ENCODE measurements at regions not wholly inside any gene's neighbourhood (a gene's known extent, or its start where the extent isn't known, plus 50 kb on each side); places are given as distances from the start of the nearest gene placed in this dataset.

DNA sequence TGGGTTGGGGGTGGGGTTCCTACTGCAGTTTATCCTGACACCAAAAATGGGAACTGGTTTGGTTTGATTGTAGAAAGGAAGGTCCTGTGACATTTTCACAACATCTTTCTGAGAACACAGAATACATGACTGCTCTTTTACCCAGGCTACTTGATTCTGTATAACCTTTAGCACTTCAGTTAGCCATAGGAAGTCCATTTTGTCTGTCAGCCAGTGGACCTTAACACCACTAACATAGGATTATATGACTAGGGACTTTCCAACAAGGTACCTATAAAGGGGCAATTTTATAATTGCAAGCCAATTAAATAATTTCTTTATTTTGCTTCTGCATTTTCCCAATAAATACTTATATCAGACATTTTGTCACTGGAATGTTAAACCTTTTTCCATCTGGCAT, 489.2 kb upstream of the MIS18BP1 start:
- no peak overlapping the region for H3K4me3 ChIP-seq
- no peak for DNase-seq (ENCODE audit: low spot score in 2 of 2)
- no peaks in the 10 kb centered on the region for H3K4me1 ChIP-seq
- H3K27ac ChIP-seq = no peak overlapping the region
- no peaks in the 10 kb centered on the region for H3K9me3 ChIP-seq
- H3K36me3 ChIP-seq = no peaks in the 10 kb centered on the region
- H3K27me3 ChIP-seq = no peaks in the 10 kb centered on the region
- intact Hi-C loops (cut with DNase I) = no loop called here
- TF ChIP-seq, protein P1, sequence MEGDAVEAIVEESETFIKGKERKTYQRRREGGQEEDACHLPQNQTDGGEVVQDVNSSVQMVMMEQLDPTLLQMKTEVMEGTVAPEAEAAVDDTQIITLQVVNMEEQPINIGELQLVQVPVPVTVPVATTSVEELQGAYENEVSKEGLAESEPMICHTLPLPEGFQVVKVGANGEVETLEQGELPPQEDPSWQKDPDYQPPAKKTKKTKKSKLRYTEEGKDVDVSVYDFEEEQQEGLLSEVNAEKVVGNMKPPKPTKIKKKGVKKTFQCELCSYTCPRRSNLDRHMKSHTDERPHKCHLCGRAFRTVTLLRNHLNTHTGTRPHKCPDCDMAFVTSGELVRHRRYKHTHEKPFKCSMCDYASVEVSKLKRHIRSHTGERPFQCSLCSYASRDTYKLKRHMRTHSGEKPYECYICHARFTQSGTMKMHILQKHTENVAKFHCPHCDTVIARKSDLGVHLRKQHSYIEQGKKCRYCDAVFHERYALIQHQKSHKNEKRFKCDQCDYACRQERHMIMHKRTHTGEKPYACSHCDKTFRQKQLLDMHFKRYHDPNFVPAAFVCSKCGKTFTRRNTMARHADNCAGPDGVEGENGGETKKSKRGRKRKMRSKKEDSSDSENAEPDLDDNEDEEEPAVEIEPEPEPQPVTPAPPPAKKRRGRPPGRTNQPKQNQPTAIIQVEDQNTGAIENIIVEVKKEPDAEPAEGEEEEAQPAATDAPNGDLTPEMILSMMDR (IDR thresholded peaks at IDR 0.05) = no peak

DNA sequence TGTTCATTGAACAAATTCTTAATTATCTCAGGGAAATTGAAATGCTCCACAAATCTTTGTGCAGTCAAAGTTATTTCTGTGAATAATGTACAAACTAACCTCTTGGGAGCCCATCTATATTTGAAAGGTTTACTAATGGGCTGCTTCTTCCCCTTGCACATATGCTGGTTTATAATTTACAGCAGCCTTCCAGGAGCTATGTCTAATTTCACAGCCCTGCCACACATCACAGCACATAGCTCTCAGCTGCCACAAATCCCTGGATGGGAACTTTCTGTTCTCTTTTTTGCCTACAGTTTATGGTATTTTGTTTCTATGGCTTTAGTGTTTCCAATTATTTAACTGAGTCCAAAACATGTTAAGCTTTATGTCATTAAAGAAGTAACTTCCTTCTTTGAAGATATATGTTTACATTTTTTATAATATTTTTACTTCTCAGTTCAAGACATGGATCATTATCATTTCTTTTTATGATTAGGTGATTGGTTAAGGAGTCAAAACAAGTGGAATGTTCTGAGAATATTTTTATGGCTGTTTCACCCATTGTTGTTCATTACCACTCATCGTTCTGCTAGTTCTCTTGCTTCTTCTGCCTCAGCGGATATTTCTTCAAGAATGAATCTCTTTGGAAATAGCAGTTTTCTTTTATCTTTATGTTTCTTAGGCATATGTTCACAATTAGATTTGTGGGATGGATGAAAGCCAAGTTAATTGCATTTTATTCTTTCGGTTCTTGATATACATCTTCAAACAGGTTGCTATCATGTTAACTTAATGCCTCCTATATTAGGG, 475.6 kb upstream of the MIS18BP1 start:
- TF ChIP-seq, protein P1 (IDR thresholded peaks at IDR 0.05) = no peak
- no peak for DNase-seq (ENCODE audit: low spot score in 2 of 2)
- H3K4me1 ChIP-seq = no peaks in the 10 kb centered on the region
- no peak overlapping the region for H3K27ac ChIP-seq
- H3K36me3 ChIP-seq = no peaks in the 10 kb centered on the region
- intact Hi-C loops (cut with DNase I) = no loop called here
- H3K9me3 ChIP-seq = no peaks in the 10 kb centered on the region
- H3K27me3 ChIP-seq = no peaks in the 10 kb centered on the region
- H3K4me3 ChIP-seq = no peak overlapping the region

DNA sequence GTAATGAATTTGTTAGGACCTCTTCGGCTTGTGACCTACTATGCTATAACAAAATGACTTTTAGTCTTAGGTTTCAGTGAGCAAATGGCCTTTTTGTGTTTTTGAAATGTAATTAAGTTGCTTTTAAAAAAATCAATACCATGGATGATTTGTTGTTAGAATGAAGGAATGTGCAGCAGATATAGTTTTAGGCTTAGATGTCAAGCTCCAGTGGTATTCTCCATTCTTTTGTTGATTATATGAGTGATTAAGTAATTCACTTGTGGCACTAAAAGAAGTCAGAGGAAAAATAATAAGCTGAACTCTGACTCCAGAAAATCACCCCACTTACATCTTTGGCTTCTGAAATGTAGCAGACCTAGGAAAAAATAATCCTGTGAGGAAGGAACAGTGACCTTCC, 474.1 kb upstream of the MIS18BP1 start:
- no peaks in the 10 kb centered on the region for H3K4me1 ChIP-seq
- no peaks in the 10 kb centered on the region for H3K36me3 ChIP-seq
- TF ChIP-seq, protein P1 (IDR thresholded peaks at IDR 0.05) = no peak
- intact Hi-C loops (cut with DNase I) = no loop called here
- H3K9me3 ChIP-seq = no peaks in the 10 kb centered on the region
- no peak overlapping the region for H3K27ac ChIP-seq
- DNase-seq (ENCODE audit: low spot score in 2 of 2) = no peak
- no peaks in the 10 kb centered on the region for H3K27me3 ChIP-seq
- no peak overlapping the region for H3K4me3 ChIP-seq

DNA sequence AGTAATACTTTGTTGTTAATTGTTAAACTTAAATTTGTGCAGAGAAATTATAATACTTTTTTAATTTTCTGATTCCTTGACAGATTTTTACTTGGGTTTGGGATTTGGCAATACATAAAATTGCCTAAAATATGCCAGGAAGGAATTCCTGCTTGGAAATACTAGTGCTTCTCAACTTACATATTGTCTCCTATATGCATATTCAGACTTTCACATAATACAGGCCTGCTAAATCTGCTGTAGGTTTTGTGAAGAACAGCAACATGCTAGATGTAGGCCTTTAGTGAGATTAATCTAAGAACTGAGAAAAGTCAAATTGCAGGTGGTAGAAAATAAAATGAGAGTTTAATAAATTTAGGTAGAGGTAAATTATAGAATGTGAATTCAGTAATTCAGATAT, 468.5 kb upstream of the MIS18BP1 start:
- TF ChIP-seq, protein P1 (IDR thresholded peaks at IDR 0.05) = no peak
- Histone ChIP-seq H3K27me3 (no peaks in the 10 kb centered on the region), H3K36me3 (no peaks in the 10 kb centered on the region), H3K4me3 (no peak overlapping the region), H3K9me3 (no peaks in the 10 kb centered on the region), H3K27ac (no peak overlapping the region), H3K4me1 (no peaks in the 10 kb centered on the region)
- DNase-seq (ENCODE audit: low spot score in 2 of 2) = no peak
- intact Hi-C loops (cut with DNase I) = no loop called here

DNA sequence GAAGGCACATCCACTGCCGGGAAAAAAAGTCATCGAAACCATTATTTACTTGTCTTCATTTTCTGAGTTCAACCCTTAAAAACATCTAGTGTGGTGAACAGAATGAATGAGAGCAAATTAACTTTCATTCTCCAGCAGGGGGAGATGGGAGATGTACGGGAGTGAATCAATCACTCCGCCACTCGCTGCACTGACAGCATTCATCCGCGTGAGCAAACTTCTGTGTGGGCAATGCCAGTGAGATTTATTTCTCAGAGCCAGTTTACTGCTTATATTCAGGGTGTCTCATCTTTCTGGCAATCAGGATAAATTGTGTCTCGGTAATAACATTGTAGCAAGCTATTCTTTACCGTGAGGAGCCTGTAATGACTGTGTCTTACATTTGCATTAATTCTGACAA, 463.6 kb upstream of the MIS18BP1 start:
- intact Hi-C loops (cut with DNase I) = no loop called here
- Histone ChIP-seq H3K27ac (no peak overlapping the region), H3K4me3 (no peak overlapping the region), H3K36me3 (no peaks in the 10 kb centered on the region), H3K9me3 (no peaks in the 10 kb centered on the region), H3K4me1 (no peaks in the 10 kb centered on the region), H3K27me3 (no peaks in the 10 kb centered on the region)
- DNase-seq (ENCODE audit: low spot score in 2 of 2) = no peak
- TF ChIP-seq, protein P1 (IDR thresholded peaks at IDR 0.05) = no peak
